Lower leg skin (tissue), 3 donors: ENCODE measurements at regions not wholly inside any gene's neighbourhood (a gene's known extent, or its start where the extent isn't known, plus 50 kb on each side); places are given as distances from the start of the nearest gene placed in this dataset.

Experiments used
- CTCF ChIP-seq, 3 donors: fragments of 450-650 bp; IDR thresholded peaks; one replicate each; pipeline ENCODE4 v1.5.1; 2016; ENCODE audit warnings: antibody characterized with exemption in 3 of 3, mild to moderate bottlenecking in 3 of 3, moderate library complexity in 2 of 3
- POLR2A ChIP-seq, 2 donors: fragments of 450-650 bp; IDR thresholded peaks; one replicate each; pipeline ENCODE4 v1.6.1; 2016 to 2017; ENCODE audit warnings: antibody characterized with exemption in 2 of 2, mild to moderate bottlenecking in 1 of 2, moderate library complexity in 1 of 2

- no peak for TF ChIP-seq CTCF (IDR thresholded peaks at IDR 0.05)
- no peak for TF ChIP-seq POLR2A (IDR thresholded peaks at IDR 0.05)
These were observed 56.5 kb upstream of the TRPM3 start for GRCh38 chr9:71177901-71178300.
